ENCODE measurements at regions not wholly inside any gene's neighbourhood (a gene's known extent, or its start where the extent isn't known, plus 50 kb on each side); places are given as distances from the start of the nearest gene placed in this dataset.

DNA sequence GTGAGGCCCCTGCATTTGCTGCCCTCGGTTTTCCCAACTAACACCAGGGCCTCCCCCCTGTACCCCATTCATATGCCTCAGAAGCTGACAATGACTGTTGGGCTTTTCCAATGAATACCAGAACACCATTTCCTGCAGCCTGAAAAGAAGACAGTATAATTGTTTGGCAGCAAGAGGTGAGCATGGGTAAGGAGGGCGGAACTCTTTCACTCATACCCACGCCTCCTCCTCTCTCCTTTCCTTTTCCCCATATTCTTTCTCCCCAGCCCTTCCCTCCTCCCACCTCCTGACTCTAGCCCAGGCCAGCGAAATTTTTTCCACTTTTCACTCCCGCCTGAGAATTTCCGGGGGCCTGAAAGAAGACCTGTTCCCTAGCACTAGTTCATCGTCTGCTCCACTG, 58.0 kb upstream of the CHST1 start:
- no peak for DNase-seq

GRCh38 chr11:45722144-45722543, 56.7 kb upstream of the CHST1 start:
- DNase-seq = no peak

- DNase-seq = no peak
These were observed 52.1 kb upstream of the CHST1 start for GRCh38 chr11:45717526-45717925.

DNA sequence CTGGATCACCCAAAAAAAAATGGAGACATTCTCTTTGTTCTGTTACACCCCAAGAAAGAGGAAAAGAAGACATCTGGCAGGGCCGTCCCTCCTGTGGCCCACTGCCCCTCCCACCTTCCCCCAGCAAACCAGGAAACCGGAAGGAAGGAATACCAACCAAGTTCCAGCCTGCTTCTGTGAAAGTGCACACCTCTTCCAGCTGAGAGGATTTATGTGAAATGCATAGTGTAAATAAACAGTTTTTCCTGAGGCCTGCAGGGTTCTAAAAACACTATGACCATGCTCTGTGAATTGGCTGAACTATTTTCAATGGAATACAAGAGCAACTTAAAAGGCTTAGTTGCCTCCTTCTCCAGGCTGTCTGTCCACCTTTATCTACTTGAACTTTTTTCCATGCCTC, 50.0 kb upstream of the CHST1 start:
- DNase-seq = no peak
